GM21529 (cell line): ENCODE measurements at regions not wholly inside any gene's neighbourhood (a gene's known extent, or its start where the extent isn't known, plus 50 kb on each side); places are given as distances from the start of the nearest gene placed in this dataset.

Source experiments
- ATAC-seq: cut with Tn5 transposase; IDR thresholded peaks from one replicate; pipeline ENCODE4 v1.9.1; 2021; ENCODE audit not compliant: unreplicated experiment

GRCh38 chr11:116454020-116454645 is 318.7 kb downstream of the BUD13 start:
- no peak for ATAC-seq

GRCh38 chr11:116452461-116452860 is 320.3 kb downstream of the BUD13 start:
- no peak for ATAC-seq

- ATAC-seq: no peak
Measured at GRCh38 chr11:116449522-116449921, 323.3 kb downstream of the BUD13 start.

- no peak for ATAC-seq
Measured at GRCh38 chr11:116446048-116446941, 326.5 kb downstream of the BUD13 start.

GRCh38 chr11:116445108-116446047 is 327.4 kb downstream of the BUD13 start:
- no peak for ATAC-seq

GRCh38 chr11:116442238-116442752 is 330.5 kb downstream of the BUD13 start:
- no peak for ATAC-seq

GRCh38 chr11:116439361-116439677 is 333.5 kb downstream of the BUD13 start:
- ATAC-seq: no peak

GRCh38 chr11:116438651-116439360 is 334.0 kb downstream of the BUD13 start:
- ATAC-seq: no peak

GRCh38 chr11:116434986-116435385 is 337.8 kb downstream of the BUD13 start:
- ATAC-seq: no peak

- no peak for ATAC-seq
Measured at GRCh38 chr11:116432301-116432700, 340.5 kb downstream of the BUD13 start.

GRCh38 chr11:116431842-116432241 is 340.9 kb downstream of the BUD13 start:
- ATAC-seq: no peak

- no peak for ATAC-seq
Measured at GRCh38 chr11:116428638-116428975, 344.2 kb downstream of the BUD13 start.

- no peak for ATAC-seq
Measured at GRCh38 chr11:116427903-116428637, 344.7 kb downstream of the BUD13 start.

GRCh38 chr11:116427337-116427902 is 345.4 kb downstream of the BUD13 start:
- no peak for ATAC-seq

GRCh38 chr11:116426761-116427160 is 346.0 kb downstream of the BUD13 start:
- no peak for ATAC-seq

- ATAC-seq: no peak
Measured at GRCh38 chr11:116424615-116425261, 348.0 kb downstream of the BUD13 start.

- ATAC-seq: no peak
Measured at GRCh38 chr11:116422956-116423600, 349.7 kb downstream of the BUD13 start.

GRCh38 chr11:116422556-116422955 is 350.2 kb downstream of the BUD13 start:
- ATAC-seq: no peak
